HFFc6 (cell line): ENCODE measurements at regions not wholly inside any gene's neighbourhood (a gene's known extent, or its start where the extent isn't known, plus 50 kb on each side); places are given as distances from the start of the nearest gene placed in this dataset.

Source experiments
- DNase-seq: peaks from one replicate; pipeline ENCODE4 v3.0.0-alpha.2; 2018
- H3K27ac Mint-ChIP-seq: 2 replicates; pipeline ENCODE4 v1.8.0; 2020; ENCODE audit warnings: mild to moderate bottlenecking, mixed read lengths
- H3K27me3 Mint-ChIP-seq: 2 replicates; pipeline ENCODE4 v1.8.0; 2021; ENCODE audit warnings: mild to moderate bottlenecking, moderate library complexity, mixed read lengths; ENCODE audit not compliant: insufficient read depth
- H3K36me3 Mint-ChIP-seq: 2 replicates; pipeline ENCODE4 v1.8.0; 2021; ENCODE audit warnings: low read depth, mixed read lengths
- H3K4me1 Mint-ChIP-seq: 2 replicates; pipeline ENCODE4 v1.8.0; 2020; ENCODE audit warnings: low read depth, mixed read lengths
- H3K4me3 Mint-ChIP-seq: 2 replicates; pipeline ENCODE4 v1.8.0; 2020; ENCODE audit warnings: mild to moderate bottlenecking, moderate library complexity, mixed read lengths
- H3K9me3 Mint-ChIP-seq: 2 replicates; pipeline ENCODE4 v1.8.0; 2020; ENCODE audit warnings: mild to moderate bottlenecking, mixed read lengths
- TF ChIP-seq, protein P1 (sequence below): fragments of 200-600 bp; sonication (generic); IDR thresholded peaks from 2 replicates; pipeline ENCODE4 v1.5.0; 2021; ENCODE audit warnings: antibody characterized with exemption, mild to moderate bottlenecking

DNA sequence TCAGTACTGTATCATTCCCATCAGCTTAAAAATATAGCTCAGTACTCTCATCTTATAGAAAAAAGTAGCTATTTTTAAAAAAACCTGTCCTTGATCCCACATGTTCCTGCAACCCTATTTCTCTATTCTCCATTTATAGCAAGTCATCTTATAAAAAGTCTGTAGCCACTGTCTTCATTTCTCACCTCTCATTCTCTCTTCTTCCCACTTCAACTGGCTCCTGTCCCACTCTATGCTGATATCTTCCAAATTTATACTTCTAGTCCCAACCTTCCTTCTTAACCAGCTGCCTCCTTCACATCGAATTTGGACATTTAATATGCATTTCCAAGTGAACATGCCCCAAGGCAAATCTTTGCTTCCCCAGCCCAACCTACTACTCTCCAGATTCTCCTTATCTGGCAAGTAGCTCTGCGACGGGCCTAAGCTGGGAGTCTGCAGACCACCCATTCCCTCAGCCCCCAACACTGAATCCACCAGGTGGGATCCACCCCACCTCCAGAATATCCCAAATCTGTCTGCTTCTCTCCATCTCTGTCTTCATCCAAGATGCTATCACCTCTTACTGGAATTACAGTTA is 52.0 kb upstream of the TANC2 start:
- H3K4me1 Mint-ChIP-seq = no peaks in the 10 kb centered on the region
- DNase-seq = no peak
- TF ChIP-seq, protein P1, sequence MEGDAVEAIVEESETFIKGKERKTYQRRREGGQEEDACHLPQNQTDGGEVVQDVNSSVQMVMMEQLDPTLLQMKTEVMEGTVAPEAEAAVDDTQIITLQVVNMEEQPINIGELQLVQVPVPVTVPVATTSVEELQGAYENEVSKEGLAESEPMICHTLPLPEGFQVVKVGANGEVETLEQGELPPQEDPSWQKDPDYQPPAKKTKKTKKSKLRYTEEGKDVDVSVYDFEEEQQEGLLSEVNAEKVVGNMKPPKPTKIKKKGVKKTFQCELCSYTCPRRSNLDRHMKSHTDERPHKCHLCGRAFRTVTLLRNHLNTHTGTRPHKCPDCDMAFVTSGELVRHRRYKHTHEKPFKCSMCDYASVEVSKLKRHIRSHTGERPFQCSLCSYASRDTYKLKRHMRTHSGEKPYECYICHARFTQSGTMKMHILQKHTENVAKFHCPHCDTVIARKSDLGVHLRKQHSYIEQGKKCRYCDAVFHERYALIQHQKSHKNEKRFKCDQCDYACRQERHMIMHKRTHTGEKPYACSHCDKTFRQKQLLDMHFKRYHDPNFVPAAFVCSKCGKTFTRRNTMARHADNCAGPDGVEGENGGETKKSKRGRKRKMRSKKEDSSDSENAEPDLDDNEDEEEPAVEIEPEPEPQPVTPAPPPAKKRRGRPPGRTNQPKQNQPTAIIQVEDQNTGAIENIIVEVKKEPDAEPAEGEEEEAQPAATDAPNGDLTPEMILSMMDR = no peak
- no peak overlapping the region for H3K4me3 Mint-ChIP-seq
- peaks cover 7% of the 10 kb centered on the region for H3K36me3 Mint-ChIP-seq
- peaks cover 4% of the 10 kb centered on the region; the same call in 1 of the 2 replicates for H3K27me3 Mint-ChIP-seq
- H3K27ac Mint-ChIP-seq = no peak overlapping the region
- peaks cover 6% of the 10 kb centered on the region for H3K9me3 Mint-ChIP-seq

DNA sequence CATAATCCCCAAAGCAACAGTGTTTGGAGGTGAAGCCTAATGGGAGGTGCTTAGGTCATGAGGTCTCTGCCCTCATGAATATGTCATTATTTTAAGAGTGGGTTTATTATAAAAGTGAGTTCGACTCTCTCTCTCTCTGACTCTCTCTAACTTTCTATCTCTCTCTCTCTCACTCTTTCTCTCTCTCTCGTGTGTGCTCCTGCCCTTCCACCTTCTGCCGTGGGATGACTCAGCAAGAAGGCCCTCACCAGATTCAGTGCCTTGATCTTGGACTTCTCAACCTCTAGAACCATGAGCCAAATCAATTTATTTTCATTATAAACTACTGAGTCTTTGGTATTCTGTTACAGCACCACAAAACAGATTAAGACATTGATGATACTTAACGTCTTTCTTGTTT is 53.7 kb upstream of the TANC2 start:
- Mint-ChIP-seq H3K27ac (no peak overlapping the region), H3K4me3 (no peak overlapping the region)

DNA sequence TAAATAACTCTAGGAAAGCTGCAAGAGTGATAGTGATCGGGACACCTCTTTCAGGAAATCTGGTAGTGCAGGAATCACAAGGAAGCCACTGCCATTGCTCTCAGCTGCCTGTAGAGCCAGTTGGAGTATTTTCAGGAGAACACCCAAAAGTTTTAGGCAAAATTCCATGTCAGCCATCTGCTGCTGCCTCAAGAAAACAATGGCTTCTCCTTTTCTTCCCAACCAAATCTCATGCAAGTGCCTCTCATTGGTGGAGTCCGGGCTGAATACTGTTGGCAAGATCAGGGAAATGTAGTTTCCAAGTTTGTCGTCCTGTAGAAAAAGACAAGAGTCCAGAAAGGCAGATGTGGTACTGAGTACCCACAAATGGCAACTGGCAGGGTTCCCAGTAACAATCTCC is 54.9 kb upstream of the TANC2 start:
- no peak for DNase-seq
- Mint-ChIP-seq H3K36me3 (peaks cover 7% of the 10 kb centered on the region), H3K27ac (no peak overlapping the region), H3K27me3 (peaks cover 8% of the 10 kb centered on the region; the same call in 1 of the 2 replicates), H3K4me1 (no peaks in the 10 kb centered on the region), H3K4me3 (no peak overlapping the region), H3K9me3 (peaks cover 6% of the 10 kb centered on the region)
- TF ChIP-seq, protein P1 = no peak

More for the DNA sequence above, 53.7 kb upstream of the TANC2 start:
- Mint-ChIP-seq H3K9me3 (peaks cover 6% of the 10 kb centered on the region), H3K4me1 (no peaks in the 10 kb centered on the region), H3K36me3 (peaks cover 7% of the 10 kb centered on the region), H3K27me3 (peaks cover 2% of the 10 kb centered on the region; the same call in 1 of the 2 replicates)
- DNase-seq = no peak
- TF ChIP-seq, protein P1 = no peak

DNA sequence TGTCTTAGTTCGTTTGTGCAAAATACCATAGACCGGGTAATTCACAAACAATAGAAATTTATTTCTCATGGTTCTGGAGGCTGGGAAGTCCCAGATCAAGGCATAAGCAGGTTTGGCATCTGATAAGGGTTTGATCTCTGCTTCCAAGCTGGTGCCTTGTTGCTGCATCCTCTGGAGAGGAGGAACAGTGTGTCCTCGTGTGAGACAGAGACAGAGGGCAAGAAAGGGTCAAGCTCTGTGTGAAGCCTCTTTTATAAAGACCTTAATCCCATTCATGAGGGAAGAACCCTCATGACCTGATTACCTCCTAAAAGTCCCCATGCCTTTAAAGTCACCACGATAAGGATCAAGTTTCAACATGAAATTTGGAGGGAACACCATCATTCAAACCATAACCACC is 55.8 kb upstream of the TANC2 start:
- no peak overlapping the region for H3K4me3 Mint-ChIP-seq
- DNase-seq = no peak
- H3K4me1 Mint-ChIP-seq = no peaks in the 10 kb centered on the region
- TF ChIP-seq, protein P1 = no peak
- H3K27me3 Mint-ChIP-seq = peaks cover 11% of the 10 kb centered on the region; the same call in 1 of the 2 replicates
- peaks cover 6% of the 10 kb centered on the region for H3K9me3 Mint-ChIP-seq
- H3K27ac Mint-ChIP-seq = no peak overlapping the region
- peaks cover 7% of the 10 kb centered on the region for H3K36me3 Mint-ChIP-seq

DNA sequence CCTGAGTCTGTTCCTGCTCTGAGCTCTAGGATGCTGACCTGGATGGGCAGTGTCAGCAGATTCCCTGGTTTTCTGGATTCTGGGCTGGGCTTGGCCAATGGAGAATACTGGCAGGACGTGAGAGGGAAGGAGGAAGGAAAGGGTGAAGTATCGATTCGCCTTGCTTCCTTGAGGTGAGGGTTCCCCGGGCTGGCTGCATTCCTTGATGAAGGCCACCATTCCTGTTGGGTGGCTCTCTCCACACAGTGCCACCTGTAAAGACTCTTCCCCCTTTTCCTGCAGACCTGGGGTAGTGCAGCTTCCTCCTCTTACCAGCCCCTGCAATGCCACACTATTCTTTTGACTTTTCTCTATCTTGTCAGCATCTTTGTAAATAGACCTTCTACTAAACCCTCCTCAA is 58.1 kb upstream of the TANC2 start:
- no peak overlapping the region for H3K4me3 Mint-ChIP-seq
- H3K9me3 Mint-ChIP-seq = peaks cover 6% of the 10 kb centered on the region
- DNase-seq = no peak
- TF ChIP-seq, protein P1 = no peak
- no peaks in the 10 kb centered on the region for H3K4me1 Mint-ChIP-seq
- H3K36me3 Mint-ChIP-seq = peaks cover 7% of the 10 kb centered on the region
- peaks cover 11% of the 10 kb centered on the region; the same call in 1 of the 2 replicates for H3K27me3 Mint-ChIP-seq
- H3K27ac Mint-ChIP-seq = no peak overlapping the region
